HG02981 (cell line): ENCODE measurements at regions not wholly inside any gene's neighbourhood (a gene's known extent, or its start where the extent isn't known, plus 50 kb on each side); places are given as distances from the start of the nearest gene placed in this dataset.
"Not testable (repeated sequence)": the region's sequence is repeated elsewhere in the genome, so short reads cannot be mapped to it uniquely, and the experiment has no call there.

Experiments
- ATAC-seq: cut with Tn5 transposase; IDR thresholded peaks from one replicate; pipeline ENCODE4 v1.9.1; 2021; ENCODE audit warnings: mild to moderate bottlenecking, moderate library complexity; ENCODE audit not compliant: unreplicated experiment

DNA sequence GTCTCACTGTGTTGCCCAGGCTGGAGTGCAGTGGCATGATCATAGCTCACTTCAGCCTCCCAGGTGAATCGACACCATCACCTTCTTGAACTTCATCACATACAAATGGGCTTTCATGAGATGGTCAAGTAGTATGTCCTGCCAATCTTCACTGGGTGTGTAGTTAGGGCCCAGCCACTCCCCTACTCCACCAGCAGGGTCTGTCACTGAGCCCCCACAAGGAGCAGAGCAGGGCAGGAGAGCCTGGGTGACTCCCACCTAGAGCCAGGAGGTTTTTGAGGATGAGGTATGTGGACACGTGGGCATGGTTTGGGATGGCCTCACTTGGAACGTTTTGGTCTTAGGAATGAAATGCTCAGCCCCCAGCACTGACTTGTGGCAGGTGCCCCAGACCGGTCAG is 4037.7 kb upstream of the TPTE start:
- not testable (repeated sequence) for ATAC-seq

DNA sequence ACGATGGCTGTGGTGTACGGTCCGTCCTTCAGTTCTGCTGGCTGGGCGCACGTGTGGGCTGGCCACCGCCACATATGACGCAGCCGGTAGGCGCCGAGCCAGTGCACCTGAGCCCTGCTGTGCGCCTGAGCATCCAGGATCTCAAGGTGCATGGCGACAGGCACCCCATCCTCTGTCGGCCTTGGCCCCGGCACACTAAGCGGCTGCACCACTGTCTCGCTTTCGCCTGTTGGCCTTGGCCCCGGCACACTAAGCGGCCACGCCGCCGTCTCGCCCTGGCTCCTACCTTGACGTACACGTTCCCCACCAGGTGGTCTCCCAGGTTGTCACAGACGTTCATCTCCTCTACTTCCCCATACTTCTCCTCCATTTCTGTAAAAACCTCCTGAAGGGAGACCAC is 4034.6 kb upstream of the TPTE start:
- not testable (repeated sequence) for ATAC-seq

DNA sequence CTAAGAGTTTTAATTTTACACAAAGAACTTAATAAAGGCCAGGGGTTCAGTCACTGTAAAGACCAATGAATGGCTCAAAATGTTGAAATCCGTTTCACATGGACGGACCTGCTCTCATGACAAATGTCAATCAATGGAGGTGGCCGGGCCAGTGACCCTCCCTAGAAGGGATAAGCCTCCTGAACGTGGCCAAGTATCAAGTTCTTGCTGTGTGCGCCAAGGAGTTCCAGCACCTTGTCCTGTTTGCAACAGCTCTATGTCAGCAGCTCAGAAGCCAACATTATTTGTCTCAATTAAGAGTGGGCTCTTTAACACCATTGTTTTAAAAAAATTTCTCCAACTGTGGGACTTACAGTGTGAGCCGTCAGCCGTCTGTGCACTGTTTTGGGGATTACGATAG is 4028.7 kb upstream of the TPTE start:
- ATAC-seq = not testable (repeated sequence)

DNA sequence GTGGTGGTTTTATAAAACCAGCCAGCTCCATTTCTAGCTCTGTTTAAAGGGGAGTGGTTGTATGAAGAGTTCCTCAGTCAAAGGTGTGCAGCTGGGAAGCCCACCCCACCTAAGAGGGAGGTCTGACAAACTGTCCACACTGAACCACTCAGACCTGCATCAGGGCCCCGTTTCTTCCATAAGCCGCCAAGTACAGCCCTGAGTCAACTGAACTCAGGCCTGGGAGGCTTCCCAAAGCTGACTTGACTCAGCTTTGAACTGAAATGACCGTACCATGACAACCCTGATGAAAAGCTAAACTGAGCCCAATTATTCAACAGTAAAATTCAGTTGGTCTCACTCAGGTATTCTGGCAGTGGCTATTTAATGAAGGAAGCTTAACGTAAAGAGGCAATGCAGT is 4027.4 kb upstream of the TPTE start:
- ATAC-seq = not testable (repeated sequence)

- not testable (repeated sequence) for ATAC-seq
These were observed 4025.0 kb upstream of the TPTE start for GRCh38 chr21:6496356-6496755.

GRCh38 chr21:6498716-6499115 is 4022.7 kb upstream of the TPTE start:
- ATAC-seq = peak; percentile 6

DNA sequence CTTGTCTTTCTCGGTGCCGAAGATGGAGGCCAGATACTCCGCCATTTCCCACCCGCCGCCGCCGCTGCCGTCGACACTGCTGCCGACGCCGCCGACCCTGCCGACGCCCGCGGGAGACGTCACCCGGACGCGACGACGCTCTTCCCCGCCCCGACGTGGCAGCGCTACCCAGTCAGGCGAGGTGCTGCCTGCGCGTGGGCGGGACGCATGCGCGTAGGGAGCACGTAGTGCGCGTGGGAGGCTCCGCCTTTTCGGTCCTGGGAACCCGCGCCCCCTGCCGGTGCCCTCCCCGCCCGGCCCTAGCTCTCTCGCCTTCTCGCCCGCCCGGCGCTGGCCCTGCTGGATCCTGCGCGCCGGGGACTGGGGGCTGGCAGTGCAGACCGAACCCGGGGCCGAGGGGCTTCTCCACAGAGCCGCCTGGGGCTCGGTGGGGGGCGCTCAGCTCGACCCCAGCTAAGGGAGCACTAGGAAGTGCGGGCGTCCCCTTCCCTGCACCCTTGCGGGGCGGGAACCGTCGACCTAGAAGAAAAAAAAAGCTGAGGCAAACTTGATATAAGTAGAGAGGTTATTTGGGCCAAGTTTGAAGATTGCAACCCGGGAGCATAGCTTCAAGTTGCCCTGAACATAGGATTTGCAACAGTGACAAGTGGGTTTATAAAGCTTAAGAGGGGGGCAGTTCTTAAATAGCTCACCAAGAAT is 4022.1 kb upstream of the TPTE start:
- peak; percentile 79 for ATAC-seq

GRCh38 chr21:6499866-6500265 is 4021.5 kb upstream of the TPTE start:
- not testable (repeated sequence) for ATAC-seq

DNA sequence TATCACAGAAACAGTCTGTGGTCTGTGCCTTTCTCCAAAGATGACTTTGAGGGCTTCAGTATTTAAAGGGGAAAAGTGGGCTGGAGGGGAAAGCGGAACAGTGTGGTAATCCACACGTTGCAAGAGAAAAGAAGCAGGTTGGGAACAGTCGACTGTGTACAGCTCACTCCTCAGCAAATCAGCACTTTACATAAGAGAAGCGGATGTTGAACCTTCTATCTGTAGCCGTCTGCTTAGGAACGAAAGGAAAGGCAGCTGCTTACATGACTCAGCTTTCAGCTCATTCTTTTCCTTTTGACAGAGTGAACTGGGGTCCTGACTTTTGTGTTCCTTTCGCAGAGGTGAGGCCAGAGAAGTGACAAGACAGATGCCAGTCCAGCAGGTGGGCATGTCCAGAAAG is 4020.7 kb upstream of the TPTE start:
- not testable (repeated sequence) for ATAC-seq

DNA sequence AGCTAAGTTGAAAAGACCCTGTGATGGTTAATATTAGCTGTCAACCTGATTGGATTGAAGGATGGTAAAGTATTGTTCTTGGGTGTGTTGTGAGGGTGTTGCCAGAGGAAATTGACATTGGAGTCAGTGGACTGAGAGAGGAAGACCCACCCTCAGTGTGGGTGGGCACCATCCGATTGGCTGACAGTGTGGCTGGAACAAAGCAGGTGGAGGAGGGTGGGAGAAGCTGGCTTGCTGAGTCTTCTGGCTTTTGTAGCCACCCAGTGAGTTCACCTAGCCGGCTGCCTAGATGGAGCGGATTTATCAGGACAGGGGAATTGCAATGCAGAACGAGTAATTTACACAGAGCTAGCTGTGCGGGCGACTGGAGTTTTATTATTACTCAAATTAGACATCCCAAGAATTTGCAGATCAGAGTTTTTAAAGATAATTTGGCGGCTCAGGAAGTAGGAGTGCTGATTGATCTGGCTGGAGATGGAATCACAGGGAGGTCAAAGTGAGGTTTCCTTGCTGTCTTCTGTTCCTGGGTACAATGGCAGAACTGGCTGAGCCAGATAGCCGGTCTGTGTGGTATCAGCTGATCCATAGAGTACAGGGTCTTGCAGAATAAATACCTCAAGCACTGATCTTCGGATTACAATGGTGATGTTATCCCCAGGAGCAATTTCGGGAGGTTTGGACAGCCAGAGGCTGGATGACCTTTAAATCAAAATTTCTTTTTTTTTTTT is 4015.1 kb upstream of the TPTE start:
- ATAC-seq = not testable (repeated sequence)

DNA sequence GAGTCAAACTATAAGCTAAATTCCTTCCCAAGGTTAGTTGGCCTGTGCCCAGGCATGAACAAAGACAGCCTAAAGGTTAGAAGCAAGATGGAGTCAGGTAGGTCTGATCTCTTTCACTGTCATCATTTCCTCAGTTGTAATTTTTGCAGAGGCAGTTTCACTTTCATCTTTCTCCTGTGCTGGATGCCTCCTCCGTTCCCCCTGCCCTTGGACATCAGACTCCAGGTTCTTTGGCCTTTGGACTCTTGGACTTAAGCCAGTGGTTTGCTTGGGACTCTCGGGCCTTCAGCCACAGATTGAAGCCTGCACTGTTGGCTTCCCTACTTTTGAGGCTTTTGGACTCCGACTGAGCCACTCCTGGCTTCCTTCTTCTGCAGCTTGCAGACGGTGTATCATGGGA is 4013.8 kb upstream of the TPTE start:
- not testable (repeated sequence) for ATAC-seq

- not testable (repeated sequence) for ATAC-seq
These were observed 3999.6 kb upstream of the TPTE start for GRCh38 chr21:6521777-6522176.

- ATAC-seq = not testable (repeated sequence)
These were observed 3995.2 kb upstream of the TPTE start for GRCh38 chr21:6526213-6526612.

- ATAC-seq = not testable (repeated sequence)
These were observed 3990.7 kb upstream of the TPTE start for GRCh38 chr21:6530655-6531054.

DNA sequence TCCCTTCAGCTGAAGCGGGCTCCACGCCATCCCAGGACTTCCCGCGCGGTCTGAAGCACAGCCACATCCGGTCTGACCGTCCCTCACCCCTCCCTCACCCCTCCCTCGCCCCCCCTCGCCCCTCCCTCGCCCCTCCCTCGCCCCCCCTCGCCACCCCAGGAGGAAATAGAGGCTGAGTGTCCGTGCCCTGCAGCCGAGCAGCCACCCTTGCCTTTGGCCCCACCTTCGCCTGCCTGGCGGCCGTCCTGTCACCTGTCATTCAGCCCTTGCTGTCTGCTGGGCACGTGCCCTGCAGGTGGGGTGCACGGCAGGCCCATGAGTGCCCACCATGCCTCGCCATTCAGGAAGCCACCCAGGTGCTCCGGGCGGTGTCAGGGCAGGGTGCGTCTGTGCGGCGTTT is 3988.1 kb upstream of the TPTE start:
- ATAC-seq = not testable (repeated sequence)

GRCh38 chr21:6538320-6538719 is 3983.1 kb upstream of the TPTE start:
- ATAC-seq = not testable (repeated sequence)

GRCh38 chr21:6539688-6540087 is 3981.7 kb upstream of the TPTE start:
- ATAC-seq = not testable (repeated sequence)

- not testable (repeated sequence) for ATAC-seq
These were observed 3980.3 kb upstream of the TPTE start for GRCh38 chr21:6541036-6541435.

- ATAC-seq = not testable (repeated sequence)
These were observed 3976.1 kb upstream of the TPTE start for GRCh38 chr21:6545288-6545687.

DNA sequence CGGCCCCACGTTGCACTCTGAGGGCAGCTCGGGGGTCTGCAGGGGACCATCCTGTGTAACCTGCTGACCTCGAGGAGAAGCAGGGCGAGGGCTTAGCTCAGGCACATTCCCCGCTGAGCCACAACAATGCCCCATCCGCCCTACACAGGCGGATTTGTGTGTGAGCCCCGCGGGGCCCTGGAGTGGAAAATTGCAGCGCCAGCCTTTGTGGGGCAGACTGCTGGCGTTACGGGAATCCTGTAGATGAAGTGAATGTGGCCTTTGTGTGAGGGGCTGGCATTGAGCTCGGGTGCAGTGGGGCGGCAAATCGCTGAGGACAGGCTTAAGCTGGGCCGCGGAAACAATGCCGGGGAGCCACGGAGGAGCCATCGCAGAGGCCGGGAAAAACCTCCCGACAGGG is 3970.3 kb upstream of the TPTE start:
- ATAC-seq = not testable (repeated sequence)

DNA sequence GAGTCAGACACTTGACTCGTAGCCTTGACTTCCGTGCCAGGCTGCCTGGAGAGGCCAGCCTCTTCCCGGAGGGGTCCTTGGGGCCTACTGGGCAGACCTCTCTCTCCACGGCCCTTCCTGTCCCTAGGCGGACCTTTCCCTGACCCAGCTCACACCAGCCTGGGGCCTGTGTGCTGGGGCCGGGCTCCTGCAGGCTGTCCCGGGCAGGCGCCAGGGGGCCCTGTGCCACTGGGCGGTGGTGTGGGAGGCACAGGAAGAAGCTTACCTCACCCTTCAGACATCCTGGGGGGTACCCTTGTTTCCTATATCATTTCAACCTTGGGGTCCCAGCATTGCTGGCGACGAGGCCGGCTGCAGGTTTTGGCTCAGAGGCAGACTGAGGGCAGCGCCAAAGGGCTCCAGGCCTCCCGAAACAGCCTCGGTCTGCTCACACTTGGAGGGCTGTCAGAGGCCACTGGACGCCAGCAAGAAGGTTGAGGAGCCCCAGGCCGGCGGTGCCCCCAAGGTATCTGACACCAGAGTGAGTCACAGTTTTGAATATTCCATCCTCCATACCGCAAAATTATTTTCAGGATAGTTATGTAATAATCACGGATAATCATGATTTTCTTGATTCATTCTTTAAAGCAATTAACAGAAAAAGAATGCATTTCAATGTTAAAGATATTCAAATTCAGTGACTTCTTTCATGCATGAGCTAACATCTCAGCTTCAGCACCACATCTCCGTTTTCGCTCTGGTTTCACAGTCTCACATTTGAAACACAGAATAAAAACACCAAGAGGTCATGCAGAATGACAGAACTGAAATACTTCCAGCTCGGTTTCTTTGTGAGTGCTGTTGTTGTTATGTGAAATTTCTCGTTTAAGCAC is 3967.6 kb upstream of the TPTE start:
- not testable (repeated sequence) for ATAC-seq
